HEK293 (cell line): ENCODE measurements at regions not wholly inside any gene's neighbourhood (a gene's known extent, or its start where the extent isn't known, plus 50 kb on each side); places are given as distances from the start of the nearest gene placed in this dataset.

Experiments used
- CTCF ChIA-PET: fragments of 350-600 bp; formaldehyde crosslinking; extraction: SDS; loops from one replicate; lab custom pipeline; 2021; ENCODE audit warnings: antibody characterized with exemption; lab: Yijun Ruan, JAX
- POLR2A ChIA-PET: fragments of 300-600 bp; formaldehyde crosslinking; extraction: SDS; loops from one replicate; lab custom pipeline; 2020; ENCODE audit warnings: antibody characterized with exemption, inconsistent platforms; lab: Yijun Ruan, JAX
- H3K27ac ChIP-seq: fragments of 200-500 bp; sonication (Bioruptor generic); 2 replicates; pipeline ENCODE4 v1.5.1; 2014; ENCODE audit warnings: low read depth, low read length, control low read depth, inconsistent platforms; ENCODE audit errors: extremely low read depth
- H3K36me3 ChIP-seq, 2 experiments: fragments of 200-500 bp in 1 of 2; sonication (Bioruptor generic) in 1 of 2; 1 replicate in 1 of 2; 2 replicates in 1 of 2; pipeline ENCODE4 v1.5.1; 2014 to 2017; ENCODE audit warnings: inconsistent platforms in 2 of 2, low read length in 2 of 2; ENCODE audit not compliant: control insufficient read depth in 2 of 2, insufficient read depth in 1 of 2
- H3K4me1 ChIP-seq: fragments of 200-500 bp; sonication (Bioruptor generic); 2 replicates; pipeline ENCODE4 v1.5.1; 2014; ENCODE audit warnings: mild to moderate bottlenecking, low read length, inconsistent platforms; ENCODE audit not compliant: control insufficient read depth, insufficient read depth
- H3K4me3 ChIP-seq: 2 replicates; pipeline ENCODE4 v1.5.1; 2011; ENCODE audit warnings: low read depth, mild to moderate bottlenecking, control low read depth, low read length, moderate library complexity
- H3K9me3 ChIP-seq: fragments of 200-500 bp; sonication (Bioruptor generic); 2 replicates; pipeline ENCODE4 v1.5.1; 2014; ENCODE audit warnings: low read depth, low read length, inconsistent platforms; ENCODE audit not compliant: control insufficient read depth, insufficient read depth
- EGR2 ChIP-seq: fragments of 450-650 bp; formaldehyde crosslinking; IDR thresholded peaks from 2 replicates; pipeline ENCODE4 v1.5.1; 2016; ENCODE audit warnings: low read depth, missing biosample characterization, missing genetic modification characterization
- GLIS1 ChIP-seq: fragments of 450-650 bp; formaldehyde crosslinking; IDR thresholded peaks from 2 replicates; pipeline ENCODE4 v1.5.1; 2016; ENCODE audit warnings: missing biosample characterization, missing genetic modification characterization
- GLIS2 ChIP-seq: fragments of 450-650 bp; formaldehyde crosslinking; IDR thresholded peaks from 2 replicates; pipeline ENCODE4 v1.5.1; 2016; ENCODE audit warnings: missing biosample characterization, missing genetic modification characterization
- KLF1 ChIP-seq: fragments of 450-650 bp; formaldehyde crosslinking; IDR thresholded peaks from 2 replicates; pipeline ENCODE4 v1.5.1; 2016; ENCODE audit warnings: missing biosample characterization, missing genetic modification characterization
- OSR2 ChIP-seq: fragments of 450-650 bp; formaldehyde crosslinking; IDR thresholded peaks from 2 replicates; pipeline ENCODE4 v1.5.1; 2016; ENCODE audit warnings: missing biosample characterization, missing genetic modification characterization
- PRDM10 ChIP-seq: fragments of 450-650 bp; formaldehyde crosslinking; IDR thresholded peaks from 2 replicates; pipeline ENCODE4 v1.5.1; 2016; ENCODE audit warnings: missing biosample characterization, missing genetic modification characterization
- SALL2 ChIP-seq: fragments of 450-650 bp; formaldehyde crosslinking; IDR thresholded peaks from 2 replicates; pipeline ENCODE4 v1.5.0; 2017; ENCODE audit warnings: missing biosample characterization, mild to moderate bottlenecking, missing genetic modification characterization, borderline replicate concordance
- SCRT1 ChIP-seq: fragments of 450-650 bp; formaldehyde crosslinking; IDR thresholded peaks from 2 replicates; pipeline ENCODE4 v1.5.1; 2016; ENCODE audit warnings: missing biosample characterization, missing genetic modification characterization, borderline replicate concordance
- ZBTB17 ChIP-seq: fragments of 450-650 bp; formaldehyde crosslinking; IDR thresholded peaks from 2 replicates; pipeline ENCODE4 v1.5.1; 2016; ENCODE audit warnings: missing biosample characterization, missing genetic modification characterization
- ZBTB48 ChIP-seq: fragments of 450-650 bp; formaldehyde crosslinking; IDR thresholded peaks from 2 replicates; pipeline ENCODE4 v1.5.1; 2016; ENCODE audit warnings: missing biosample characterization, missing genetic modification characterization
- ZFHX2 ChIP-seq: fragments of 450-650 bp; formaldehyde crosslinking; conservative IDR thresholded peaks from 2 replicates; pipeline ENCODE4 v1.5.1; 2016; ENCODE audit warnings: missing biosample characterization, missing genetic modification characterization
- ZFP69B ChIP-seq: fragments of 450-650 bp; formaldehyde crosslinking; IDR thresholded peaks from 2 replicates; pipeline ENCODE4 v1.5.1; 2016; ENCODE audit warnings: missing biosample characterization, missing genetic modification characterization
- ZNF133 ChIP-seq: fragments of 450-650 bp; formaldehyde crosslinking; IDR thresholded peaks from 2 replicates; pipeline ENCODE4 v1.5.1; 2016; ENCODE audit warnings: missing biosample characterization, missing genetic modification characterization
- ZNF146 ChIP-seq: fragments of 450-650 bp; formaldehyde crosslinking; IDR thresholded peaks from 2 replicates; pipeline ENCODE4 v1.5.1; 2016; ENCODE audit warnings: missing biosample characterization, missing genetic modification characterization
- ZNF175 ChIP-seq: fragments of 450-650 bp; formaldehyde crosslinking; IDR thresholded peaks from 2 replicates; pipeline ENCODE4 v1.5.1; 2016; ENCODE audit warnings: missing biosample characterization, missing genetic modification characterization
- ZNF24 ChIP-seq: fragments of 450-650 bp; formaldehyde crosslinking; IDR thresholded peaks from 2 replicates; pipeline ENCODE4 v1.5.1; 2016; ENCODE audit warnings: missing biosample characterization, missing genetic modification characterization
- ZNF394 ChIP-seq: fragments of 450-650 bp; formaldehyde crosslinking; IDR thresholded peaks from 2 replicates; pipeline ENCODE4 v1.5.1; 2016; ENCODE audit warnings: missing biosample characterization, missing genetic modification characterization, mild to moderate bottlenecking, moderate library complexity, borderline replicate concordance
- ZNF426 ChIP-seq: fragments of 450-650 bp; formaldehyde crosslinking; IDR thresholded peaks from 2 replicates; pipeline ENCODE4 v1.5.1; 2017; ENCODE audit warnings: missing biosample characterization, missing genetic modification characterization, mild to moderate bottlenecking, inconsistent platforms, moderate library complexity
- ZNF544 ChIP-seq: fragments of 450-650 bp; formaldehyde crosslinking; IDR thresholded peaks from 2 replicates; pipeline ENCODE4 v1.5.0; 2017; ENCODE audit warnings: missing biosample characterization, missing genetic modification characterization
- ZNF561 ChIP-seq: fragments of 450-650 bp; IDR thresholded peaks from 2 replicates; pipeline ENCODE4 v1.5.1; 2018; ENCODE audit warnings: missing biosample characterization, missing genetic modification characterization, borderline replicate concordance
- ZNF624 ChIP-seq: fragments of 450-650 bp; formaldehyde crosslinking; IDR thresholded peaks from 2 replicates; pipeline ENCODE4 v1.5.1; 2017; ENCODE audit warnings: missing biosample characterization, missing genetic modification characterization
- ZNF660 ChIP-seq: fragments of 450-650 bp; IDR thresholded peaks from 2 replicates; pipeline ENCODE4 v1.5.1; 2018; ENCODE audit warnings: missing biosample characterization, mild to moderate bottlenecking, missing genetic modification characterization
- ZNF837 ChIP-seq: fragments of 450-650 bp; formaldehyde crosslinking; IDR thresholded peaks from 2 replicates; pipeline ENCODE4 v1.5.1; 2016; ENCODE audit warnings: missing biosample characterization, missing genetic modification characterization
- ZSCAN30 ChIP-seq: fragments of 450-650 bp; IDR thresholded peaks from 2 replicates; pipeline ENCODE4 v1.5.1; 2018; ENCODE audit warnings: missing biosample characterization, mild to moderate bottlenecking, missing genetic modification characterization, moderate library complexity
- ZSCAN4 ChIP-seq: fragments of 450-650 bp; formaldehyde crosslinking; IDR thresholded peaks from 2 replicates; pipeline ENCODE4 v1.5.1; 2017; ENCODE audit warnings: missing biosample characterization, missing genetic modification characterization
- TF ChIP-seq, protein P1 (sequence below): fragments of 450-650 bp; formaldehyde crosslinking; IDR thresholded peaks from 2 replicates; pipeline ENCODE4 v1.5.1; 2017; ENCODE audit warnings: missing biosample characterization, mild to moderate bottlenecking, missing genetic modification characterization, moderate library complexity
- TF ChIP-seq, protein P2 (sequence below): fragments of 450-650 bp; formaldehyde crosslinking; IDR thresholded peaks from 2 replicates; pipeline ENCODE4 v1.5.1; 2017; ENCODE audit warnings: missing biosample characterization, missing genetic modification characterization

GRCh38 chr16:86327321-86327720, 183.0 kb upstream of the FOXF1 start:
- Histone ChIP-seq H3K36me3 (no peaks in the 10 kb centered on the region), H3K4me3 (no peak overlapping the region), H3K27ac (no peak overlapping the region), H3K9me3 (no peaks in the 10 kb centered on the region), H3K4me1 (peaks cover 2% of the 10 kb centered on the region; the same call in 1 of the 2 replicates)
- ChIA-PET POLR2A (no interaction called here), CTCF (no interaction called here)
- TF ChIP-seq ZNF133 (no peak), ZNF394 (tag by site-specific recombination) (no peak), ZNF660 (tag by site-specific recombination) (no peak), SCRT1 (no peak), PRDM10 (tag by site-specific recombination) (no peak), ZFP69B (tag by site-specific recombination) (no peak), ZNF837 (tag by site-specific recombination) (no peak), ZNF561 (tag by site-specific recombination) (no peak), ZNF175 (tag by site-specific recombination) (no peak), KLF1 (tag by site-specific recombination) (no peak), ZFHX2 (tag by site-specific recombination) (peak; percentile 24; the same call in 1 of the 2 replicates), EGR2 (tag by site-specific recombination) (0 out of 2 replicates have a peak, but pooled peaks have one; percentile 21)
- TF ChIP-seq, protein P1, sequence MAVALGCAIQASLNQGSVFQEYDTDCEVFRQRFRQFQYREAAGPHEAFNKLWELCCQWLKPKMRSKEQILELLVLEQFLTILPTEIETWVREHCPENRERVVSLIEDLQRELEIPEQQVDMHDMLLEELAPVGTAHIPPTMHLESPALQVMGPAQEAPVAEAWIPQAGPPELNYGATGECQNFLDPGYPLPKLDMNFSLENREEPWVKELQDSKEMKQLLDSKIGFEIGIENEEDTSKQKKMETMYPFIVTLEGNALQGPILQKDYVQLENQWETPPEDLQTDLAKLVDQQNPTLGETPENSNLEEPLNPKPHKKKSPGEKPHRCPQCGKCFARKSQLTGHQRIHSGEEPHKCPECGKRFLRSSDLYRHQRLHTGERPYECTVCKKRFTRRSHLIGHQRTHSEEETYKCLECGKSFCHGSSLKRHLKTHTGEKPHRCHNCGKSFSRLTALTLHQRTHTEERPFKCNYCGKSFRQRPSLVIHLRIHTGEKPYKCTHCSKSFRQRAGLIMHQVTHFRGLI: no peak

GRCh38 chr16:86330906-86331305, 179.4 kb upstream of the FOXF1 start:
- CTCF ChIA-PET: no interaction called here
- Histone ChIP-seq H3K4me1 (0 out of 2 replicates have a peak, but pooled peaks cover 3% of the 10 kb centered on the region), H3K36me3 (no peaks in the 10 kb centered on the region), H3K4me3 (no peak overlapping the region), H3K9me3 (no peaks in the 10 kb centered on the region), H3K27ac (no peak overlapping the region)
- TF ChIP-seq ZBTB48: no peak
- no peak for TF ChIP-seq GLIS2 (tag by site-specific recombination)
- no peak for TF ChIP-seq ZNF24 (tag by site-specific recombination)
- no peak for TF ChIP-seq OSR2 (tag by site-specific recombination)
- no peak for TF ChIP-seq ZNF544 (tag by site-specific recombination)
- TF ChIP-seq ZNF426 (tag by site-specific recombination): no peak
- TF ChIP-seq GLIS1 (tag by site-specific recombination): no peak
- no peak for TF ChIP-seq ZBTB17 (tag by site-specific recombination)
- TF ChIP-seq ZSCAN30 (tag by site-specific recombination): no peak
- TF ChIP-seq ZNF146 (tag by site-specific recombination): no peak
- TF ChIP-seq SCRT1: no peak
- no peak for TF ChIP-seq SALL2
- no peak for TF ChIP-seq ZSCAN4 (tag by site-specific recombination)
- TF ChIP-seq, protein P2, sequence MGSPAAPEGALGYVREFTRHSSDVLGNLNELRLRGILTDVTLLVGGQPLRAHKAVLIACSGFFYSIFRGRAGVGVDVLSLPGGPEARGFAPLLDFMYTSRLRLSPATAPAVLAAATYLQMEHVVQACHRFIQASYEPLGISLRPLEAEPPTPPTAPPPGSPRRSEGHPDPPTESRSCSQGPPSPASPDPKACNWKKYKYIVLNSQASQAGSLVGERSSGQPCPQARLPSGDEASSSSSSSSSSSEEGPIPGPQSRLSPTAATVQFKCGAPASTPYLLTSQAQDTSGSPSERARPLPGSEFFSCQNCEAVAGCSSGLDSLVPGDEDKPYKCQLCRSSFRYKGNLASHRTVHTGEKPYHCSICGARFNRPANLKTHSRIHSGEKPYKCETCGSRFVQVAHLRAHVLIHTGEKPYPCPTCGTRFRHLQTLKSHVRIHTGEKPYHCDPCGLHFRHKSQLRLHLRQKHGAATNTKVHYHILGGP (tag by site-specific recombination): no peak
- TF ChIP-seq ZNF624 (tag by site-specific recombination): no peak
- TF ChIP-seq ZFHX2 (tag by site-specific recombination): no peak
- POLR2A ChIA-PET: no interaction called here
